Spleen (tissue), 11 donors: ENCODE measurements at regions not wholly inside any gene's neighbourhood (a gene's known extent, or its start where the extent isn't known, plus 50 kb on each side); places are given as distances from the start of the nearest gene placed in this dataset.

Source experiments
- DNase-seq: peaks from one replicate; pipeline ENCODE4 v3.0.0-alpha.2; 2020
- H3K27ac ChIP-seq, 8 donors: fragments of 200-600 bp; sonication (generic) in 7 of 8; 1 replicate in 4 of 8; 2 replicates in 4 of 8; pipeline versions ENCODE4 v1.5.0 to v1.8.0; 2016 to 2021; ENCODE audit warnings: inconsistent platforms in 4 of 8, mild to moderate bottlenecking in 4 of 8, moderate library complexity in 1 of 8
- H3K27me3 ChIP-seq, 7 donors: fragments of 200-600 bp; sonication (generic) in 6 of 7; replicated peaks in 1 of 7; 1 replicate in 4 of 7; 2 replicates in 3 of 7; pipeline versions ENCODE4 v1.5.0 to v1.8.0; 2016 to 2021; ENCODE audit warnings: inconsistent platforms in 3 of 7, mild to moderate bottlenecking in 1 of 7
- H3K36me3 ChIP-seq, 6 donors: fragments of 200-600 bp; sonication (generic) in 5 of 6; 1 replicate in 4 of 6; 2 replicates in 2 of 6; pipeline versions ENCODE4 v1.5.0 to v1.8.0; 2016 to 2021; ENCODE audit warnings: inconsistent platforms in 2 of 6
- H3K4me1 ChIP-seq, 6 donors: fragments of 200-600 bp; sonication (generic) in 5 of 6; 1 replicate in 3 of 6; 2 replicates in 3 of 6; pipeline versions ENCODE4 v1.5.0 to v1.8.0; 2016 to 2021; ENCODE audit warnings: inconsistent platforms in 3 of 6
- H3K4me3 ChIP-seq, 8 donors: fragments of 200-600 bp; sonication (generic) in 7 of 8; 1 replicate in 4 of 8; 2 replicates in 4 of 8; pipeline versions ENCODE4 v1.5.0 to v1.8.0; 2016 to 2021; ENCODE audit warnings: inconsistent platforms in 4 of 8, mild to moderate bottlenecking in 4 of 8, moderate library complexity in 2 of 8
- H3K9me3 ChIP-seq, 8 donors: fragments of 200-600 bp; sonication (generic) in 7 of 8; 1 replicate in 4 of 8; 2 replicates in 4 of 8; pipeline versions ENCODE4 v1.5.0 to v1.8.0; 2016 to 2021; ENCODE audit warnings: inconsistent platforms in 4 of 8
- POLR2A ChIP-seq, 3 donors: fragments of 450-650 bp; IDR thresholded peaks; one replicate each; pipeline ENCODE4 v1.5.1; 2017; ENCODE audit warnings: antibody characterized with exemption in 3 of 3, mild to moderate bottlenecking in 1 of 3
- POLR2AphosphoS5 ChIP-seq, 3 donors: sonication (generic); formaldehyde crosslinking; IDR thresholded peaks; one replicate each; pipeline ENCODE4 v1.5.1; 2017; ENCODE audit warnings: antibody characterized with exemption in 3 of 3
- WGBS, 5 donors: extraction: QIAGEN DNeasy Blood & Tissue Kit in 3 of 5; methylation state at CpG; one replicate each; pipeline versions ENCODE4 v1.1.5 to v1.1.7; 2013 to 2018; 5-methylcytosine and 5-hydroxymethylcytosine counted together
- intact Hi-C: fragments of 100-400 bp; cut with DNase I; formaldehyde crosslinking; loops from one replicate; pipeline ENCODE4 v1.15.0; 2023; ENCODE audit warnings: low total_unique reads
- TF ChIP-seq, protein P1 (sequence below), 11 experiments: fragments of 200-600 bp in 7 of 11; fragments of 450-650 bp in 4 of 11; sonication (generic) in 4 of 11; IDR thresholded peaks in 8 of 11; conservative IDR thresholded peaks in 3 of 11; 1 replicate in 7 of 11; 2 replicates in 4 of 11; pipeline versions ENCODE4 v1.4.0 to v1.8.0; 2016 to 2021; ENCODE audit warnings: antibody characterized with exemption in 11 of 11, inconsistent platforms in 4 of 11, mild to moderate bottlenecking in 1 of 11
- donor health status: healthy with polysubstance abuse.
- donor health status: DM: no; HTN: no; CAD: no; lungs with moderate emphysema.
- donor health status: DM: no; HTN: no; CAD: no.
- donor health status: Bipolar disorder and iron deficiency.
- donor health status: healthy.
- donor health status: DM: no; HTN: no; CAD: no.
- donor health status: DM: yes; HTN: yes; CAD: no.

DNA sequence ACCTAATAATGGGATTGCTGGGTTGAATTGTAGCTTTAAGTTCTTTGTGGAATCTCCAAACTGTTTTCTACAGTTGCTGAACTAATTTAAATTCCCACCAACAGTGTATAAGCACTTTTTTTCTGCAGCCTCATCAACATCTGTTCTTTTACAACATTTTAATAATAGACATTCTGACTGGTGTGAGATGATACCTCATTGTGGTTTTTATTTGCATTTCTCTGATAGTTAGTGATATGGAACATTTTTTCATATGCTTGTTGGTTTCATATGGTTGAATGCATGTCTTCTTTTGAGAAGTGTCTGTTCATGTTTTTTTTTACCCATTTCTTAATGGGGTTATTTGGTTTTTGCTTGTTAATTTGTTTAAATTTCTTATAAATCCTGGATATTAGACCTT, 1718.9 kb downstream of the C4orf33 start:
- TF ChIP-seq, protein P1, sequence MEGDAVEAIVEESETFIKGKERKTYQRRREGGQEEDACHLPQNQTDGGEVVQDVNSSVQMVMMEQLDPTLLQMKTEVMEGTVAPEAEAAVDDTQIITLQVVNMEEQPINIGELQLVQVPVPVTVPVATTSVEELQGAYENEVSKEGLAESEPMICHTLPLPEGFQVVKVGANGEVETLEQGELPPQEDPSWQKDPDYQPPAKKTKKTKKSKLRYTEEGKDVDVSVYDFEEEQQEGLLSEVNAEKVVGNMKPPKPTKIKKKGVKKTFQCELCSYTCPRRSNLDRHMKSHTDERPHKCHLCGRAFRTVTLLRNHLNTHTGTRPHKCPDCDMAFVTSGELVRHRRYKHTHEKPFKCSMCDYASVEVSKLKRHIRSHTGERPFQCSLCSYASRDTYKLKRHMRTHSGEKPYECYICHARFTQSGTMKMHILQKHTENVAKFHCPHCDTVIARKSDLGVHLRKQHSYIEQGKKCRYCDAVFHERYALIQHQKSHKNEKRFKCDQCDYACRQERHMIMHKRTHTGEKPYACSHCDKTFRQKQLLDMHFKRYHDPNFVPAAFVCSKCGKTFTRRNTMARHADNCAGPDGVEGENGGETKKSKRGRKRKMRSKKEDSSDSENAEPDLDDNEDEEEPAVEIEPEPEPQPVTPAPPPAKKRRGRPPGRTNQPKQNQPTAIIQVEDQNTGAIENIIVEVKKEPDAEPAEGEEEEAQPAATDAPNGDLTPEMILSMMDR (IDR thresholded peaks at IDR 0.05 in 8 of 11, conservative IDR thresholded peaks at IDR 0.05 in 3 of 11), result no peak
- TF ChIP-seq POLR2A (IDR thresholded peaks at IDR 0.05), result no peak
- TF ChIP-seq POLR2AphosphoS5 (IDR thresholded peaks at IDR 0.05), result no peak
- H3K36me3 ChIP-seq, result no peaks in the 10 kb centered on the region
- no peaks in the 10 kb centered on the region for H3K4me1 ChIP-seq
- H3K9me3 ChIP-seq, result peaks cover 0 to 17% (median 0%) of the 10 kb centered on the region in 8 donors
- no peaks in the 10 kb centered on the region for H3K27me3 ChIP-seq
- intact Hi-C loops, result no loop called here
- H3K27ac ChIP-seq, result no peak overlapping the region
- no peak overlapping the region for H3K4me3 ChIP-seq
- no peak for DNase-seq

DNA sequence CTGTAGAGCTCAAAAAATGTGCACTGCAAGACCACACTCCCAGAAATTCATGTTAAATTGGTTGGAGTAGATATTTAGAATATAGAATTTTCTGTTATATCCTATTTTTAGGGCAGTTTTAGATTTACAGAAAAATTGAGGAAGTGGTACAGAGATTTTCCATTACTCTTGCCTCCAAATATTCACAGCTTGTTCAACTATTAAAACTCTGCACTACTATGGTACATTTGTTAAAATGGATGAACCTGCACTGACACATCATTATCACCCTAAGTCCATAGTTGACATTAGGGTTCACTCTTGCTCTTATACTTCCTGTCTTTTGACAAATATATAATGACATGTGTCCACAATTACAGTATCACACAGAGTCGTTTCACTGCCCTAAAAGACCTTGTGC, 1724.5 kb downstream of the C4orf33 start:
- Histone ChIP-seq H3K27me3 (no peaks in the 10 kb centered on the region), H3K4me1 (no peaks in the 10 kb centered on the region), H3K36me3 (no peaks in the 10 kb centered on the region), H3K4me3 (no peak overlapping the region), H3K9me3 (peaks cover 0 to 9% (median 0%) of the 10 kb centered on the region in 8 donors), H3K27ac (no peak overlapping the region)
- TF ChIP-seq, protein P1 (IDR thresholded peaks at IDR 0.05 in 8 of 11, conservative IDR thresholded peaks at IDR 0.05 in 3 of 11), result no peak
- WGBS, 5 donors, result 44 to 60% (median 51%) methylated on average over 1 of the region's 1 CpG
- no peak for DNase-seq
- intact Hi-C loops, result no loop called here

DNA sequence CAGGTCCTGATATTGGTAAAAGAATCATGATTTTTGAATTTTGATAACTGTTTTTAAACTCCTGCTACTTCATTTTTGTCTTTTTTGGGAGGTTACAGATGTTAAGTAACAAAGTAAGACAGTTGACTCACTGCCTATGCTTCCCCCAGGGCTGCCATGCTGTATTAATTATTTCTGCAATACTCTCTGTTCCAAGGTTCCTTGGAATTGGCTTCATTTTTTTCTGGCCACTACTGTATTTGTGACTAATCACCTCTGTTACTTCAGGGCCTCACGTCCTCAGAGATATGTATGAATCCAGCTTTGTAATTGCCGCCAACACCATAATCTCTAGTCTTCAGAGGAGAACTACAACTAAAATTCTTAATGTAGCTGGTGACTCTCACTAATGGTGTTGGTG, 1729.3 kb downstream of the C4orf33 start:
- Histone ChIP-seq H3K27me3 (no peaks in the 10 kb centered on the region), H3K4me1 (no peaks in the 10 kb centered on the region), H3K4me3 (no peak overlapping the region), H3K27ac (no peak overlapping the region), H3K36me3 (no peaks in the 10 kb centered on the region), H3K9me3 (no peaks in the 10 kb centered on the region)
- no peak for DNase-seq
- intact Hi-C loops, result no loop called here
- no peak for TF ChIP-seq POLR2AphosphoS5 (IDR thresholded peaks at IDR 0.05)
- TF ChIP-seq, protein P1 (IDR thresholded peaks at IDR 0.05 in 8 of 11, conservative IDR thresholded peaks at IDR 0.05 in 3 of 11), result no peak
- no peak for TF ChIP-seq POLR2A (IDR thresholded peaks at IDR 0.05)
- WGBS, 5 donors, result 80 to 91% (median 87%) methylated on average over 2 of the region's 2 CpGs

DNA sequence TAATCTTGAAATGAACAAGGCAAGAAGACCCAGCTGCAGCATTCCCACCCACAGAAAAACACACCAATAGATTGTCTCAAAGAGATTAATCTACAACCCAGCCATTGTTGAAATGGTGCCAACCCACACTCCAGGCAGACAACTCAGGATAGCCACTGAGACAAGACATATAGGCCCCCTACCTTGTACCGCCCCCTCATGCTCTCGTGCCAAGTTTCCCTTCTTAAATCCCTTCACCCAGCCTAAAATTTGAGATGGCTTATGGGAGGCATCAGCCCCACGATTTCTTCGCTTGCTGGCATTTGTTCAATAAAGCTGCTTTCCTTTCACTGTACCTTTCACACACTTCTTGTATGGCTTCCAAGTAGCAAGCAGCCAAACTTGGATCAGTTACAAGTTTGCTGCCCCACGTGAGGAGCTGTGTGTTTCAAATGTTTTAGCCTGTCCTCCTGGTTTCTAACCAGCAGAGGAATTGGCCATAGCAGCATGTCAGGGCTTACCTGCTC, 1754.1 kb downstream of the C4orf33 start:
- Histone ChIP-seq H3K36me3 (no peaks in the 10 kb centered on the region), H3K27ac (no peak overlapping the region), H3K9me3 (peaks cover 0 to 20% (median 2%) of the 10 kb centered on the region in 8 donors), H3K4me3 (no peak overlapping the region), H3K27me3 (no peaks in the 10 kb centered on the region), H3K4me1 (no peaks in the 10 kb centered on the region)
- 51 to 75% (median 72%) methylated on average over 5 of the region's 5 CpGs for WGBS, 5 donors
- intact Hi-C loops, result no loop called here
- no peak for DNase-seq
- no peak for TF ChIP-seq POLR2A (IDR thresholded peaks at IDR 0.05)
- TF ChIP-seq POLR2AphosphoS5 (IDR thresholded peaks at IDR 0.05), result no peak

DNA sequence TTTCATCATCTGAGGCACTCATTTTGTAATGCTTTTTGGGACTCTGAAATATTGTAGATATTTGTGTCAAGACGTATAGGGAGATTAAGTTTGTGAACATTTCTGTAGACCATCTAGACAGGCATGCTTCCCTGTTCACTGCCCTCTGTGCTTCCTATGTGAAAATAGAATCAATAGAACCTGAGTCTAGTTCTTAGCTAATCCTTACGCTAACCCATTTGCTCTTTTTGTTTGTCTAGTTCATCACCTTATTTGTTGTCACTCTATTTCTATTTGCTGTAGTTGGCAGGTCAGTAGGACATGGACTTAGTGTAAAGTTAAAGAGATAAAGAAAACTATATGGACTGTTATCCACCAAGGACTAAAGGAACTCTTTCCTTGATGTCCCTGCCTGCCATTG, 1755.2 kb downstream of the C4orf33 start:
- no peak for DNase-seq
- Histone ChIP-seq H3K36me3 (no peaks in the 10 kb centered on the region), H3K27me3 (no peaks in the 10 kb centered on the region), H3K4me1 (no peaks in the 10 kb centered on the region), H3K9me3 (peaks cover 0 to 20% (median 2%) of the 10 kb centered on the region in 8 donors), H3K27ac (no peak overlapping the region), H3K4me3 (no peak overlapping the region)
- TF ChIP-seq POLR2A (IDR thresholded peaks at IDR 0.05) (no peak), POLR2AphosphoS5 (IDR thresholded peaks at IDR 0.05) (no peak)
- TF ChIP-seq, protein P1 (IDR thresholded peaks at IDR 0.05 in 8 of 11, conservative IDR thresholded peaks at IDR 0.05 in 3 of 11), result no peak
- WGBS, 5 donors, result 50 to 95% (median 80%) methylated on average over 2 of the region's 2 CpGs
- intact Hi-C loops, result no loop called here
